OCI-LY3 (cell line): ENCODE measurements at regions not wholly inside any gene's neighbourhood (a gene's known extent, or its start where the extent isn't known, plus 50 kb on each side); places are given as distances from the start of the nearest gene placed in this dataset.

Experiments used
- H2AFZ ChIP-seq: fragments of 200-600, 300-600 bp; shearing (Covaris generic); 2 replicates; pipeline ENCODE4 v1.6.0; 2014; ENCODE audit warnings: antibody characterized with exemption, low read depth, low read length
- H3K27ac ChIP-seq: fragments of 200-600, 300-600 bp; sonication (generic); 2 replicates; pipeline ENCODE4 v1.5.1; 2014; ENCODE audit warnings: mild to moderate bottlenecking, low read length, moderate library complexity, mixed read lengths
- H3K27me3 ChIP-seq: fragments of 200-600, 300-600 bp; sonication (generic); 2 replicates; pipeline ENCODE4 v1.6.1; 2014; ENCODE audit warnings: low read depth, low read length, mixed read lengths
- H3K36me3 ChIP-seq: fragments of 200-600, 300-600 bp; sonication (generic); replicated peaks from 2 replicates; pipeline ENCODE3; 2014; ENCODE audit warnings: low read depth, low read length, mixed read lengths
- H3K4me1 ChIP-seq: fragments of 300-600, 200-600 bp; sonication (generic); 2 replicates; pipeline ENCODE4 v1.6.1; 2014; ENCODE audit warnings: low read length, mixed read lengths
- H3K4me2 ChIP-seq: fragments of 200-600, 300-600 bp; sonication (generic); 2 replicates; pipeline ENCODE4 v1.6.1; 2014; ENCODE audit warnings: low read length, mixed read lengths
- H3K4me3 ChIP-seq: fragments of 300-600, 200-600 bp; sonication (generic); 2 replicates; pipeline ENCODE4 v1.5.1; 2014; ENCODE audit warnings: antibody characterized with exemption, mild to moderate bottlenecking, low read length, moderate library complexity
- H3K79me2 ChIP-seq: fragments of 300-600, 200-600 bp; shearing (Covaris generic); 2 replicates; pipeline ENCODE4 v1.6.1; 2014; ENCODE audit warnings: mild to moderate bottlenecking, low read length, mixed read lengths
- H3K9ac ChIP-seq: fragments of 300-600, 200-600 bp; shearing (Covaris generic); 2 replicates; pipeline ENCODE4 v1.6.0; 2014; ENCODE audit warnings: mild to moderate bottlenecking, low read length, moderate library complexity
- H3K9me3 ChIP-seq: fragments of 200-600, 300-600 bp; shearing (Covaris generic); 2 replicates; pipeline ENCODE4 v1.6.1; 2014; ENCODE audit warnings: low read length, mixed read lengths; ENCODE audit not compliant: insufficient read depth
- H4K20me1 ChIP-seq: fragments of 200-600, 300-600 bp; sonication (generic); 2 replicates; pipeline ENCODE4 v1.6.1; 2016; ENCODE audit warnings: low read length, mixed read lengths; ENCODE audit not compliant: insufficient read depth
- CTCF ChIP-seq: fragments of 200-600, 300-600 bp; sonication (generic); IDR thresholded peaks from 2 replicates; pipeline ENCODE4 v1.5.1; 2014; ENCODE audit warnings: antibody characterized with exemption, low read length, low read depth
- EZH2phosphoT487 ChIP-seq: fragments of 200-600 bp; shearing (Covaris generic); IDR thresholded peaks from 2 replicates; pipeline ENCODE4 v1.6.1; 2018; ENCODE audit warnings: antibody characterized with exemption, mixed run types, low read depth

- no peak for TF ChIP-seq CTCF
- no peak for TF ChIP-seq EZH2phosphoT487
- no peak overlapping the region for H2AFZ ChIP-seq
- no peaks in the 10 kb centered on the region for H3K36me3 ChIP-seq
- H3K9me3 ChIP-seq, result no peaks in the 10 kb centered on the region; the same call in 1 of the 2 replicates
- no peak overlapping the region for H3K9ac ChIP-seq
- H3K4me1 ChIP-seq, result no peaks in the 10 kb centered on the region
- H3K4me2 ChIP-seq, result no peak overlapping the region
- H4K20me1 ChIP-seq, result no peaks in the 10 kb centered on the region
- H3K79me2 ChIP-seq, result no peaks in the 10 kb centered on the region
- no peak overlapping the region for H3K27ac ChIP-seq
- no peak overlapping the region for H3K4me3 ChIP-seq
- no peaks in the 10 kb centered on the region for H3K27me3 ChIP-seq
Measured at GRCh38 chr3:15892311-15893227, 94.8 kb upstream of the ANKRD28 start.

GRCh38 chr3:15894382-15894781, 96.6 kb upstream of the ANKRD28 start:
- H3K27me3 ChIP-seq, result no peaks in the 10 kb centered on the region
- no peak overlapping the region for H3K27ac ChIP-seq
- H3K4me2 ChIP-seq, result no peak overlapping the region
- H4K20me1 ChIP-seq, result no peaks in the 10 kb centered on the region
- H2AFZ ChIP-seq, result no peak overlapping the region
- H3K9ac ChIP-seq, result no peak overlapping the region
- no peaks in the 10 kb centered on the region for H3K79me2 ChIP-seq
- no peaks in the 10 kb centered on the region for H3K4me1 ChIP-seq
- H3K9me3 ChIP-seq, result no peaks in the 10 kb centered on the region; the same call in 1 of the 2 replicates
- TF ChIP-seq EZH2phosphoT487, result no peak
- no peak for TF ChIP-seq CTCF
- H3K4me3 ChIP-seq, result no peak overlapping the region
- H3K36me3 ChIP-seq, result no peaks in the 10 kb centered on the region

- Histone ChIP-seq H3K9me3 (no peaks in the 10 kb centered on the region; the same call in 1 of the 2 replicates), H4K20me1 (no peaks in the 10 kb centered on the region), H3K79me2 (no peaks in the 10 kb centered on the region), H3K4me1 (no peaks in the 10 kb centered on the region), H3K27me3 (no peaks in the 10 kb centered on the region), H3K36me3 (no peaks in the 10 kb centered on the region), H3K4me2 (no peak overlapping the region), H3K27ac (no peak overlapping the region), H3K4me3 (no peak overlapping the region), H3K9ac (no peak overlapping the region), H2AFZ (no peak overlapping the region)
- TF ChIP-seq CTCF (no peak), EZH2phosphoT487 (no peak)
Measured at GRCh38 chr3:15896500-15896899, 98.7 kb upstream of the ANKRD28 start.

GRCh38 chr3:15899388-15899787, 101.6 kb upstream of the ANKRD28 start:
- no peak overlapping the region for H3K27ac ChIP-seq
- TF ChIP-seq CTCF, result no peak
- no peak for TF ChIP-seq EZH2phosphoT487
- no peaks in the 10 kb centered on the region for H3K36me3 ChIP-seq
- H3K27me3 ChIP-seq, result no peaks in the 10 kb centered on the region
- H3K4me2 ChIP-seq, result no peak overlapping the region
- no peaks in the 10 kb centered on the region for H3K4me1 ChIP-seq
- H3K4me3 ChIP-seq, result no peak overlapping the region
- no peak overlapping the region; the same call in 1 of the 2 replicates for H2AFZ ChIP-seq
- no peaks in the 10 kb centered on the region; the same call in 1 of the 2 replicates for H3K9me3 ChIP-seq
- no peaks in the 10 kb centered on the region for H3K79me2 ChIP-seq
- no peak overlapping the region for H3K9ac ChIP-seq
- no peaks in the 10 kb centered on the region for H4K20me1 ChIP-seq
